GM23338 (cell line): ENCODE measurements at regions not wholly inside any gene's neighbourhood (a gene's known extent, or its start where the extent isn't known, plus 50 kb on each side); places are given as distances from the start of the nearest gene placed in this dataset.
"Not testable (repeated sequence)": the region's sequence is repeated elsewhere in the genome, so short reads cannot be mapped to it uniquely, and the experiment has no call there.

Experiments
- ATAC-seq: fragments of 200-7000 bp; cut with Tn5 transposase; 3 replicates; pipeline ENCODE4 v1.9.1; 2020
- DNase-seq: peaks from one replicate; pipeline ENCODE4 v3.0.0-alpha.2; 2015; ENCODE audit warnings: low spot score
- H2AFZ ChIP-seq: fragments of 200-600 bp; sonication (generic); 2 replicates; pipeline ENCODE4 v1.8.0; 2016; ENCODE audit warnings: antibody characterized with exemption, mild to moderate bottlenecking, moderate library complexity
- H3F3A ChIP-seq: fragments of 200-600 bp; sonication (generic); replicated peaks from 2 replicates; pipeline ENCODE4 v1.8.0; 2017; ENCODE audit warnings: antibody characterized with exemption, mixed run types, low read depth
- H3K27ac ChIP-seq: fragments of 200-600 bp; sonication (generic); 2 replicates; pipeline ENCODE4 v1.6.1; 2016; ENCODE audit warnings: low read depth
- H3K27me3 ChIP-seq: fragments of 200-600 bp; sonication (generic); 2 replicates; pipeline ENCODE4 v1.8.0; 2016; ENCODE audit warnings: mild to moderate bottlenecking, mixed run types, moderate library complexity; ENCODE audit not compliant: insufficient read depth
- H3K36me3 ChIP-seq: fragments of 200-600 bp; sonication (generic); 2 replicates; pipeline ENCODE4 v1.8.0; 2016; ENCODE audit warnings: mild to moderate bottlenecking; ENCODE audit not compliant: insufficient read depth
- H3K4me1 ChIP-seq: fragments of 200-600 bp; sonication (generic); 2 replicates; pipeline ENCODE4 v1.8.0; 2016; ENCODE audit warnings: mild to moderate bottlenecking, moderate library complexity; ENCODE audit not compliant: insufficient read depth
- H3K4me2 ChIP-seq: fragments of 200-600 bp; sonication (generic); 2 replicates; pipeline ENCODE4 v1.7.1; 2017; ENCODE audit warnings: mixed run types
- H3K4me3 ChIP-seq: fragments of 200-600 bp; sonication (generic); 2 replicates; pipeline ENCODE4 v1.6.1; 2016; ENCODE audit warnings: mixed run types
- H3K79me2 ChIP-seq: fragments of 200-600 bp; sonication (generic); replicated peaks from 2 replicates; pipeline ENCODE4 v1.8.0; 2017; ENCODE audit warnings: mild to moderate bottlenecking; ENCODE audit not compliant: insufficient read depth
- H3K9me2 ChIP-seq: fragments of 200-600 bp; sonication (generic); 2 replicates; pipeline ENCODE4 v1.8.0; 2017; ENCODE audit not compliant: insufficient read depth
- H4K20me1 ChIP-seq: fragments of 200-600 bp; sonication (generic); replicated peaks from 2 replicates; pipeline ENCODE4 v1.8.0; 2017; ENCODE audit warnings: mild to moderate bottlenecking; ENCODE audit not compliant: insufficient read depth
- H3K27ac Mint-ChIP-seq: 2 replicates; pipeline ENCODE4 v1.8.0; 2020; ENCODE audit warnings: inconsistent platforms, mild to moderate bottlenecking, moderate library complexity, mixed read lengths
- H3K27me3 Mint-ChIP-seq: 3 replicates; pipeline ENCODE4 v1.8.0; 2022; ENCODE audit warnings: low read depth, mild to moderate bottlenecking, moderate library complexity, mixed read lengths, inconsistent platforms; ENCODE audit not compliant: insufficient read depth, poor library complexity
- H3K36me3 Mint-ChIP-seq: 3 replicates; pipeline ENCODE4 v1.8.0; 2021; ENCODE audit warnings: low read depth, mild to moderate bottlenecking, inconsistent platforms, moderate library complexity, mixed read lengths
- H3K4me1 Mint-ChIP-seq: 3 replicates; pipeline ENCODE4 v1.8.0; 2020; ENCODE audit warnings: mild to moderate bottlenecking, inconsistent platforms, mixed read lengths
- H3K4me3 Mint-ChIP-seq: 3 replicates; pipeline ENCODE4 v1.8.0; 2021; ENCODE audit warnings: moderate library complexity, mild to moderate bottlenecking, inconsistent platforms, mixed read lengths
- H3K9me3 Mint-ChIP-seq: 3 replicates; pipeline ENCODE4 v1.8.0; 2020; ENCODE audit warnings: moderate library complexity, mild to moderate bottlenecking, inconsistent platforms, mixed read lengths
- CREB1 ChIP-seq: fragments of 250-450 bp; sonication (Bioruptor Pico); IDR thresholded peaks from 2 replicates; pipeline ENCODE4 v1.5.0; 2020; ENCODE audit warnings: low read depth, mild to moderate bottlenecking, moderate library complexity
- EZH2 ChIP-seq: fragments of 200-600 bp; sonication (generic); IDR thresholded peaks from one replicate; pipeline ENCODE4 v1.8.0; 2017; ENCODE audit warnings: antibody characterized with exemption, mild to moderate bottlenecking, low read depth; ENCODE audit not compliant: unreplicated experiment
- NANOG ChIP-seq: IDR thresholded peaks from 2 replicates; pipeline ENCODE4 v1.6.1; 2016; ENCODE audit warnings: antibody characterized with exemption, borderline replicate concordance
- POLR2AphosphoS5 ChIP-seq: IDR thresholded peaks from 2 replicates; pipeline ENCODE4 v1.6.1; 2016; ENCODE audit warnings: antibody characterized with exemption, low read depth
- STAT1 ChIP-seq: IDR thresholded peaks from one replicate; pipeline ENCODE4 v1.6.1; 2016; ENCODE audit warnings: antibody characterized with exemption; ENCODE audit not compliant: unreplicated experiment
- ZNF331 ChIP-seq: fragments of 250-450 bp; sonication (Bioruptor Pico); IDR thresholded peaks from 2 replicates; pipeline ENCODE4 v1.5.0; 2020; ENCODE audit warnings: low read depth, mild to moderate bottlenecking, moderate library complexity
- TF ChIP-seq, protein P1 (sequence below): fragments of 250-450 bp; sonication (Bioruptor Pico); IDR thresholded peaks from 2 replicates; pipeline ENCODE4 v1.5.0; 2020; ENCODE audit warnings: mild to moderate bottlenecking, moderate library complexity

DNA sequence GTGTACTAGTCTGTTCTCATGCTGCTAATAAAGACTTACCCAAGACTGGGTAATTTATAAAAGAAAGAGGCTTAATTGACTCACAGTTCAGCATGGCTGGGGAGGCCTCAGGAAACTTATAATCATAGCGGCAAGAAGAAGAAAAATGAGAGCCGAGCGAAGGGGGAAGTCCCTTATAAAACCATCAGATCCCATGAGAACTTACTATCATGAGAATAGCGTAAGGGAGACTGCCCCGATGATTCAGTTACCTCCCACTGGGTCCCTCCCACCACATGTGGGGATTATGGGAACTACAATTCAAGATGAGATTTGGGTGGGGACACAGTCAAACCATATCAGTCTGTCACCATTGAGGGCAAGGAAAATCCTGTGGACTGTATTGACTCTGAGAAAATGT is 121.8 kb upstream of the ATXN3L start:
- not testable (repeated sequence) for H3K4me1 Mint-ChIP-seq

DNA sequence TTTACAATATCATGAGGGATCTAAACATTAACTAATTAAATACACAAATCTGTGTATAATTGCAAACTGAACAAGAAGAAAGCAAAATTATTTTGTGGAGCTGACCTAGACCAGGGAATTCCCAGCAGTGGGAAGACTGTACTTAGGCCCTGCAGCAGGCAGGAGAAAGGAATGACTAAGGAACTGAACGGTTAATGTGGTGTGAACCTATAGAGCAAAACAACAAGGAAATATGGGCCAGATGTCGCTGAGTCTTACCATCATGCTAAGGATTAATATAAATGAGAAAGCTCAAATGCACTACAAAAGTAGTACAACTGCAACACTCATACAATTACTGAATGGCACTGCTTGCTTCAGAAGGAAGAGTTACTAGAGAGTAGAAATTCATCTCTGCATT is 120.3 kb upstream of the ATXN3L start:
- H3K27ac Mint-ChIP-seq: no peak overlapping the region
- Histone ChIP-seq H3F3A (no peaks in the 10 kb centered on the region), H2AFZ (no peak overlapping the region), H3K27ac (no peak overlapping the region), H3K27me3 (no peaks in the 10 kb centered on the region), H4K20me1 (no peaks in the 10 kb centered on the region), H3K36me3 (no peaks in the 10 kb centered on the region), H3K4me3 (no peak overlapping the region), H3K4me1 (no peaks in the 10 kb centered on the region), H3K9me2 (no peaks in the 10 kb centered on the region), H3K4me2 (no peak overlapping the region), H3K79me2 (no peaks in the 10 kb centered on the region)
- TF ChIP-seq ZNF331 (no peak), STAT1 (no peak), CREB1 (no peak), EZH2 (no peak), POLR2AphosphoS5 (no peak), NANOG (no peak)
- TF ChIP-seq, protein P1, sequence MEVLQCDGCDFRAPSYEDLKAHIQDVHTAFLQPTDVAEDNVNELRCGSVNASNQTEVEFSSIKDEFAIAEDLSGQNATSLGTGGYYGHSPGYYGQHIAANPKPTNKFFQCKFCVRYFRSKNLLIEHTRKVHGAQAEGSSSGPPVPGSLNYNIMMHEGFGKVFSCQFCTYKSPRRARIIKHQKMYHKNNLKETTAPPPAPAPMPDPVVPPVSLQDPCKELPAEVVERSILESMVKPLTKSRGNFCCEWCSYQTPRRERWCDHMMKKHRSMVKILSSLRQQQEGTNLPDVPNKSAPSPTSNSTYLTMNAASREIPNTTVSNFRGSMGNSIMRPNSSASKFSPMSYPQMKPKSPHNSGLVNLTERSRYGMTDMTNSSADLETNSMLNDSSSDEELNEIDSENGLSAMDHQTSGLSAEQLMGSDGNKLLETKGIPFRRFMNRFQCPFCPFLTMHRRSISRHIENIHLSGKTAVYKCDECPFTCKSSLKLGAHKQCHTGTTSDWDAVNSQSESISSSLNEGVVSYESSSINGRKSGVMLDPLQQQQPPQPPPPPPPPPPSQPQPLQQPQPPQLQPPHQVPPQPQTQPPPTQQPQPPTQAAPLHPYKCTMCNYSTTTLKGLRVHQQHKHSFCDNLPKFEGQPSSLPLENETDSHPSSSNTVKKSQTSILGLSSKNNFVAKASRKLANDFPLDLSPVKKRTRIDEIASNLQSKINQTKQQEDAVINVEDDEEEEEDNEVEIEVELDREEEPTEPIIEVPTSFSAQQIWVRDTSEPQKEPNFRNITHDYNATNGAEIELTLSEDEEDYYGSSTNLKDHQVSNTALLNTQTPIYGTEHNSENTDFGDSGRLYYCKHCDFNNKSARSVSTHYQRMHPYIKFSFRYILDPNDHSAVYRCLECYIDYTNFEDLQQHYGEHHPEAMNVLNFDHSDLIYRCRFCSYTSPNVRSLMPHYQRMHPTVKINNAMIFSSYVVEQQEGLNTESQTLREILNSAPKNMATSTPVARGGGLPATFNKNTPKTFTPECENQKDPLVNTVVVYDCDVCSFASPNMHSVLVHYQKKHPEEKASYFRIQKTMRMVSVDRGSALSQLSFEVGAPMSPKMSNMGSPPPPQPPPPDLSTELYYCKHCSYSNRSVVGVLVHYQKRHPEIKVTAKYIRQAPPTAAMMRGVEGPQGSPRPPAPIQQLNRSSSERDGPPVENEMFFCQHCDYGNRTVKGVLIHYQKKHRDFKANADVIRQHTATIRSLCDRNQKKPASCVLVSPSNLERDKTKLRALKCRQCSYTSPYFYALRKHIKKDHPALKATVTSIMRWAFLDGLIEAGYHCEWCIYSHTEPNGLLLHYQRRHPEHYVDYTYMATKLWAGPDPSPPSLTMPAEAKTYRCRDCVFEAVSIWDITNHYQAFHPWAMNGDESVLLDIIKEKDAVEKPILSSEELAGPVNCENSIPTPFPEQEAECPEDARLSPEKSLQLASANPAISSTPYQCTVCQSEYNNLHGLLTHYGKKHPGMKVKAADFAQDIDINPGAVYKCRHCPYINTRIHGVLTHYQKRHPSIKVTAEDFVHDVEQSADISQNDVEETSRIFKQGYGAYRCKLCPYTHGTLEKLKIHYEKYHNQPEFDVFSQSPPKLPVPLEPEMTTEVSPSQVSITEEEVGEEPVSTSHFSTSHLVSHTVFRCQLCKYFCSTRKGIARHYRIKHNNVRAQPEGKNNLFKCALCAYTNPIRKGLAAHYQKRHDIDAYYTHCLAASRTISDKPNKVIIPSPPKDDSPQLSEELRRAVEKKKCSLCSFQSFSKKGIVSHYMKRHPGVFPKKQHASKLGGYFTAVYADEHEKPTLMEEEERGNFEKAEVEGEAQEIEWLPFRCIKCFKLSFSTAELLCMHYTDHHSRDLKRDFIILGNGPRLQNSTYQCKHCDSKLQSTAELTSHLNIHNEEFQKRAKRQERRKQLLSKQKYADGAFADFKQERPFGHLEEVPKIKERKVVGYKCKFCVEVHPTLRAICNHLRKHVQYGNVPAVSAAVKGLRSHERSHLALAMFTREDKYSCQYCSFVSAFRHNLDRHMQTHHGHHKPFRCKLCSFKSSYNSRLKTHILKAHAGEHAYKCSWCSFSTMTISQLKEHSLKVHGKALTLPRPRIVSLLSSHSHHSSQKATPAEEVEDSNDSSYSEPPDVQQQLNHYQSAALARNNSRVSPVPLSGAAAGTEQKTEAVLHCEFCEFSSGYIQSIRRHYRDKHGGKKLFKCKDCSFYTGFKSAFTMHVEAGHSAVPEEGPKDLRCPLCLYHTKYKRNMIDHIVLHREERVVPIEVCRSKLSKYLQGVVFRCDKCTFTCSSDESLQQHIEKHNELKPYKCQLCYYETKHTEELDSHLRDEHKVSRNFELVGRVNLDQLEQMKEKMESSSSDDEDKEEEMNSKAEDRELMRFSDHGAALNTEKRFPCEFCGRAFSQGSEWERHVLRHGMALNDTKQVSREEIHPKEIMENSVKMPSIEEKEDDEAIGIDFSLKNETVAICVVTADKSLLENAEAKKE (CRISPR knock-in tag): no peak
- peaks cover 4% of the 10 kb centered on the region; the same call in 2 of the 3 replicates for H3K36me3 Mint-ChIP-seq
- no peak overlapping the region for H3K4me3 Mint-ChIP-seq
- H3K27me3 Mint-ChIP-seq: peaks cover 2% of the 10 kb centered on the region
- DNase-seq (no peak), ATAC-seq (no peak)
- H3K9me3 Mint-ChIP-seq: no peaks in the 10 kb centered on the region; the same call in 2 of the 3 replicates
- no peaks in the 10 kb centered on the region for H3K4me1 Mint-ChIP-seq

More for the DNA sequence above, 121.8 kb upstream of the ATXN3L start:
- H3K27ac ChIP-seq, ATAC-seq, H2AFZ ChIP-seq, H3K9me3 Mint-ChIP-seq, H3K4me3 ChIP-seq, H3K9me2 ChIP-seq, H4K20me1 ChIP-seq, DNase-seq, H3F3A ChIP-seq, H3K36me3 Mint-ChIP-seq, H3K27ac Mint-ChIP-seq, H3K79me2 ChIP-seq, H3K36me3 ChIP-seq, H3K4me3 Mint-ChIP-seq, H3K4me2 ChIP-seq, H3K4me1 ChIP-seq, H3K27me3 ChIP-seq, H3K27me3 Mint-ChIP-seq: not testable (repeated sequence)
